Mammary epithelial cell (primary cell): ENCODE measurements at regions not wholly inside any gene's neighbourhood (a gene's known extent, or its start where the extent isn't known, plus 50 kb on each side); places are given as distances from the start of the nearest gene placed in this dataset.

Experiments used
- CTCF ChIP-seq, 2 donors: IDR thresholded peaks in 1 of 2; conservative IDR thresholded peaks in 1 of 2; 2 replicates each; pipeline ENCODE4 v1.5.1; 2011 to 2012; ENCODE audit warnings: inconsistent platforms in 2 of 2, low read length in 2 of 2, mild to moderate bottlenecking in 2 of 2, control low read depth in 1 of 2, low read depth in 1 of 2; ENCODE audit not compliant: insufficient read depth in 1 of 2; ENCODE audit errors: extremely low read depth in 1 of 2
- EZH2 ChIP-seq: IDR thresholded peaks from 2 replicates; pipeline ENCODE4 v1.6.1; 2012; ENCODE audit warnings: low read length, inconsistent platforms, borderline replicate concordance

- no peak for TF ChIP-seq CTCF (conservative IDR thresholded peaks at IDR 0.05 in 1 of 2, IDR thresholded peaks at IDR 0.05 in 1 of 2; ENCODE audit: extremely low read depth in 1 of 2, insufficient read depth in 1 of 2, low read depth in 1 of 2, low read length in 2 of 2)
- TF ChIP-seq EZH2 = no peak
Observed at GRCh38 chr5:97559827-97560598, 377.0 kb upstream of the RIOK2 start.
